HEK293 (cell line): ENCODE measurements at regions not wholly inside any gene's neighbourhood (a gene's known extent, or its start where the extent isn't known, plus 50 kb on each side); places are given as distances from the start of the nearest gene placed in this dataset.

Experiments
- PRDM4 ChIP-seq: fragments of 450-650 bp; formaldehyde crosslinking; IDR thresholded peaks from 2 replicates; pipeline ENCODE4 v1.5.1; 2017; ENCODE audit warnings: missing biosample characterization, missing genetic modification characterization
- SCRT2 ChIP-seq: fragments of 450-650 bp; formaldehyde crosslinking; IDR thresholded peaks from 2 replicates; pipeline ENCODE4 v1.5.1; 2016; ENCODE audit warnings: missing biosample characterization, missing genetic modification characterization
- ZBTB44 ChIP-seq: fragments of 450-650 bp; IDR thresholded peaks from 2 replicates; pipeline ENCODE4 v1.5.1; 2018; ENCODE audit warnings: missing biosample characterization, mild to moderate bottlenecking, missing genetic modification characterization
- ZFP3 ChIP-seq: fragments of 450-650 bp; formaldehyde crosslinking; IDR thresholded peaks from 2 replicates; pipeline ENCODE4 v1.5.1; 2016; ENCODE audit warnings: low read depth, missing biosample characterization, missing genetic modification characterization
- ZNF140 ChIP-seq: fragments of 450-650 bp; formaldehyde crosslinking; IDR thresholded peaks from 2 replicates; pipeline ENCODE4 v1.5.1; 2016; ENCODE audit warnings: missing biosample characterization, missing genetic modification characterization
- ZNF555 ChIP-seq: fragments of 450-650 bp; formaldehyde crosslinking; conservative IDR thresholded peaks from 2 replicates; pipeline ENCODE4 v1.5.1; 2017; ENCODE audit warnings: missing biosample characterization, mild to moderate bottlenecking, missing genetic modification characterization, inconsistent platforms
- ZNF785 ChIP-seq: fragments of 450-650 bp; formaldehyde crosslinking; IDR thresholded peaks from 2 replicates; pipeline ENCODE4 v1.5.1; 2016; ENCODE audit warnings: missing biosample characterization, missing genetic modification characterization
- TF ChIP-seq, protein P1 (sequence below): fragments of 450-650 bp; formaldehyde crosslinking; IDR thresholded peaks from 2 replicates; pipeline ENCODE4 v1.5.1; 2016; ENCODE audit warnings: missing biosample characterization, missing genetic modification characterization

DNA sequence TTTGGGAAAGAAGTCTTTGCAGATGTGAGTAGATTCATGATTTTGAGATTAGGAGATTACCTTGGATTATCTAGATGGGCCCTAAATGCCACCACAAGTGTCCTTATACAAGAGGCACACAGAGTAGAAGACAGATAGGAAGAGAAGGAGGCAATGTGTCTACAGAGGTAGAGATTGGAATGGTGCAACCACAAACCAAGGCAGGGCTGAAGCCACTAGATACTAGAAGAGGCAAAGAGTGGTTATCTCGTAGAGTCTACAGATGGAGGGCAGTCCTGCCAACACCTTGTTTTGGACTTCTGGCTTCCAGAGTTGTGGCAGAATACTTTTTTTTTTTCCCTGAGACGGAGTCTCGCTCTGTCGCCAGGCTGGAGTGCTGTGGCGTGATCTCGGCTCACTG, 138.3 kb upstream of the AKIRIN2 start:
- no peak for TF ChIP-seq ZNF555 (tag by site-specific recombination)
- no peak for TF ChIP-seq ZNF785 (tag by site-specific recombination)
- TF ChIP-seq, protein P1, sequence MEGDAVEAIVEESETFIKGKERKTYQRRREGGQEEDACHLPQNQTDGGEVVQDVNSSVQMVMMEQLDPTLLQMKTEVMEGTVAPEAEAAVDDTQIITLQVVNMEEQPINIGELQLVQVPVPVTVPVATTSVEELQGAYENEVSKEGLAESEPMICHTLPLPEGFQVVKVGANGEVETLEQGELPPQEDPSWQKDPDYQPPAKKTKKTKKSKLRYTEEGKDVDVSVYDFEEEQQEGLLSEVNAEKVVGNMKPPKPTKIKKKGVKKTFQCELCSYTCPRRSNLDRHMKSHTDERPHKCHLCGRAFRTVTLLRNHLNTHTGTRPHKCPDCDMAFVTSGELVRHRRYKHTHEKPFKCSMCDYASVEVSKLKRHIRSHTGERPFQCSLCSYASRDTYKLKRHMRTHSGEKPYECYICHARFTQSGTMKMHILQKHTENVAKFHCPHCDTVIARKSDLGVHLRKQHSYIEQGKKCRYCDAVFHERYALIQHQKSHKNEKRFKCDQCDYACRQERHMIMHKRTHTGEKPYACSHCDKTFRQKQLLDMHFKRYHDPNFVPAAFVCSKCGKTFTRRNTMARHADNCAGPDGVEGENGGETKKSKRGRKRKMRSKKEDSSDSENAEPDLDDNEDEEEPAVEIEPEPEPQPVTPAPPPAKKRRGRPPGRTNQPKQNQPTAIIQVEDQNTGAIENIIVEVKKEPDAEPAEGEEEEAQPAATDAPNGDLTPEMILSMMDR, result no peak
- TF ChIP-seq ZNF140 (tag by site-specific recombination), result no peak
- no peak for TF ChIP-seq ZBTB44 (tag by site-specific recombination)
- TF ChIP-seq ZFP3 (tag by site-specific recombination), result no peak
- TF ChIP-seq PRDM4 (tag by site-specific recombination), result no peak
- no peak for TF ChIP-seq SCRT2 (tag by site-specific recombination)
